Calu3 (cell line): ENCODE measurements at regions not wholly inside any gene's neighbourhood (a gene's known extent, or its start where the extent isn't known, plus 50 kb on each side); places are given as distances from the start of the nearest gene placed in this dataset.

ENCODE experiments used
- BruUV-seq: library from RNA; stranded (reverse); fragments of 400-500 nt; replicated peaks from 2 replicates; lab custom pipeline; 2021; lab: Mats Ljungman, UMichigan
- CTCF ChIA-PET: fragments of 300-600 bp; sonication (Branson Sonifier 250); formaldehyde crosslinking; loops from one replicate; lab custom pipeline; 2022; ENCODE audit warnings: antibody characterized with exemption; lab: Charles Lee
- DNase-seq: peaks from one replicate; pipeline ENCODE4 v3.0.0; 2022
- H3K27ac Mint-ChIP-seq: one replicate; pipeline ENCODE4 v1.8.0; 2022; ENCODE audit warnings: mixed read lengths; ENCODE audit not compliant: unreplicated experiment
- H3K27me3 Mint-ChIP-seq: one replicate; pipeline ENCODE4 v1.8.0; 2022; ENCODE audit warnings: mixed read lengths; ENCODE audit not compliant: unreplicated experiment
- H3K36me3 Mint-ChIP-seq: one replicate; pipeline ENCODE4 v1.8.0; 2022; ENCODE audit warnings: mild to moderate bottlenecking, moderate library complexity, mixed read lengths; ENCODE audit not compliant: insufficient read depth, unreplicated experiment
- H3K4me1 Mint-ChIP-seq: one replicate; pipeline ENCODE4 v1.8.0; 2022; ENCODE audit warnings: mild to moderate bottlenecking, low read depth, mixed read lengths; ENCODE audit not compliant: unreplicated experiment
- H3K4me3 Mint-ChIP-seq: one replicate; pipeline ENCODE4 v1.8.0; 2022; ENCODE audit warnings: mild to moderate bottlenecking, low read depth, moderate library complexity, mixed read lengths; ENCODE audit not compliant: unreplicated experiment
- H3K9me3 Mint-ChIP-seq: one replicate; pipeline ENCODE4 v1.8.0; 2022; ENCODE audit warnings: low read depth, mixed read lengths; ENCODE audit not compliant: unreplicated experiment
- CTCF ChIP-seq: fragments of 200-600 bp; IDR thresholded peaks from one replicate; pipeline ENCODE4 v1.8.0; 2022; ENCODE audit warnings: antibody characterized with exemption; ENCODE audit not compliant: unreplicated experiment
- intact Hi-C: fragments of 100-400 bp; cut with micrococcal nuclease; formaldehyde crosslinking; loops from one replicate; pipeline ENCODE4 v1.10.0; 2022; ENCODE audit not compliant: unreplicated experiment

GRCh38 chr13:75079226-75079625, 402.7 kb downstream of the TBC1D4 start:
- no TSS peak for BruUV-seq
- Mint-ChIP-seq H3K4me3 (no peak overlapping the region), H3K27ac (no peak overlapping the region), H3K27me3 (no peaks in the 10 kb centered on the region), H3K36me3 (no peaks in the 10 kb centered on the region), H3K9me3 (no peaks in the 10 kb centered on the region), H3K4me1 (no peaks in the 10 kb centered on the region)
- CTCF ChIA-PET, result no interaction called here
- no peak for TF ChIP-seq CTCF
- intact Hi-C loops, result no loop called here
- DNase-seq, result no peak

GRCh38 chr13:75076476-75076875, 405.5 kb downstream of the TBC1D4 start:
- no peak for DNase-seq
- Mint-ChIP-seq H3K9me3 (no peaks in the 10 kb centered on the region), H3K27ac (no peak overlapping the region), H3K4me3 (no peak overlapping the region), H3K27me3 (no peaks in the 10 kb centered on the region), H3K36me3 (no peaks in the 10 kb centered on the region), H3K4me1 (no peaks in the 10 kb centered on the region)
- TF ChIP-seq CTCF, result no peak
- BruUV-seq, result no TSS peak
- CTCF ChIA-PET, result no interaction called here
- intact Hi-C loops, result no loop called here

GRCh38 chr13:75073786-75074185, 408.2 kb downstream of the TBC1D4 start:
- Mint-ChIP-seq H3K27me3 (no peaks in the 10 kb centered on the region), H3K9me3 (no peaks in the 10 kb centered on the region), H3K4me1 (no peaks in the 10 kb centered on the region), H3K27ac (no peak overlapping the region), H3K4me3 (no peak overlapping the region), H3K36me3 (no peaks in the 10 kb centered on the region)
- CTCF ChIA-PET, result no interaction called here
- no peak for TF ChIP-seq CTCF
- intact Hi-C loops, result no loop called here
- no peak for DNase-seq
- no TSS peak for BruUV-seq

- intact Hi-C loops, result no loop called here
- CTCF ChIA-PET, result no interaction called here
- Mint-ChIP-seq H3K27ac (no peak overlapping the region), H3K9me3 (no peaks in the 10 kb centered on the region), H3K36me3 (no peaks in the 10 kb centered on the region), H3K4me1 (no peaks in the 10 kb centered on the region), H3K27me3 (no peaks in the 10 kb centered on the region), H3K4me3 (no peak overlapping the region)
- DNase-seq, result no peak
- no TSS peak for BruUV-seq
- no peak for TF ChIP-seq CTCF
Observed at GRCh38 chr13:75072891-75073290, 409.1 kb downstream of the TBC1D4 start.
